ENCODE measurements at regions not wholly inside any gene's neighbourhood (a gene's known extent, or its start where the extent isn't known, plus 50 kb on each side); places are given as distances from the start of the nearest gene placed in this dataset.

GRCh38 chr15:92773340-92773739 is 117.8 kb upstream of the FAM174B start (continued):
- TF ChIP-seq TAF7 (optimal IDR thresholded peaks at IDR 0.05; ENCODE audit: borderline replicate concordance, low read depth, low read length) (no peak), JUND (IDR thresholded peaks at IDR 0.05; ENCODE audit: low read length) (no peak), GTF2F1 (IDR thresholded peaks at IDR 0.05; ENCODE audit: borderline replicate concordance, low read depth, low read length) (no peak), RFX5 (IDR thresholded peaks at IDR 0.05; ENCODE audit: borderline replicate concordance, low read depth, low read length) (no peak)
